HAP-1 (cell line): ENCODE measurements at regions not wholly inside any gene's neighbourhood (a gene's known extent, or its start where the extent isn't known, plus 50 kb on each side); places are given as distances from the start of the nearest gene placed in this dataset.

Experiments
- DNase-seq, 2 experiments: peaks; one replicate each; pipeline ENCODE4 v3.0.0-alpha.2; 2016 to 2020; ENCODE audit warnings: low spot score in 2 of 2
- H3K27me3 ChIP-seq: fragments of 250-450 bp; sonication (Bioruptor Pico); 2 replicates; pipeline ENCODE4 v1.5.1; 2020; ENCODE audit warnings: low read depth, mild to moderate bottlenecking, moderate library complexity
- H3K36me3 ChIP-seq: fragments of 250-450 bp; sonication (Bioruptor Pico); replicated peaks from 2 replicates; pipeline ENCODE4 v1.5.1; 2020; ENCODE audit warnings: mild to moderate bottlenecking
- H3K4me1 ChIP-seq: fragments of 250-450 bp; sonication (Bioruptor Pico); 2 replicates; pipeline ENCODE4 v1.5.1; 2020; ENCODE audit warnings: mild to moderate bottlenecking
- H3K4me3 ChIP-seq: fragments of 250-450 bp; sonication (Bioruptor Pico); 2 replicates; pipeline ENCODE4 v1.5.1; 2020; ENCODE audit warnings: mild to moderate bottlenecking, moderate library complexity
- H3K9me3 ChIP-seq: fragments of 250-450 bp; sonication (Bioruptor Pico); 2 replicates; pipeline ENCODE4 v1.5.1; 2020; ENCODE audit warnings: mild to moderate bottlenecking, moderate library complexity
- in situ Hi-C: fragments of 300-500 bp; cut with MboI; formaldehyde crosslinking; loops from 3 replicates; pipeline ENCODE4 v1.14.3; 2020; ENCODE audit warnings: low sequenced_read_pairs, inconsistent platforms, mixed read lengths

DNA sequence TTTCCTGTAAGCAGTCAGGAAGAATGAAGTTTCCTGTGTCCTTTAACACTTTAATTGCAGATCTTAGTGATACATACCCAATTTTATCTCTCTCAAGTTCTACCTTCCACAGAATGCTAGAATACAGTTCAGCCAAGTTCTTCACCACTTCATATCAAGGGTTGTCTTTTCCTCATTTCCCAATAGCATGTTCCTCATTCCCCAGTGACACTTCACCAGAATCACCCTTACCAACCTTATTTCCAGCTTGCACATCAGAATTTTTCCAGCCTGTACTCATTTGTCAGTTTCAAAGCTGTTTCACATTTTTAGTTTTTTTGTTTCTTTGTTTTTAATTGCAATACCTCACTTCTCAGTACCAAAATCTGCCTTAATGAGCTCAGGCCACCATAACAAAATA, 126.1 kb downstream of the ESM1 start:
- Histone ChIP-seq H3K9me3 (no peaks in the 10 kb centered on the region), H3K27me3 (no peaks in the 10 kb centered on the region), H3K4me3 (no peak overlapping the region), H3K4me1 (no peaks in the 10 kb centered on the region), H3K36me3 (no peaks in the 10 kb centered on the region)
- in situ Hi-C loops: loop anchor here (25.0 kb wide), 1 partner anchor 597 kb away; no protein-coding TSS in a partner anchor
- DNase-seq: no peak

DNA sequence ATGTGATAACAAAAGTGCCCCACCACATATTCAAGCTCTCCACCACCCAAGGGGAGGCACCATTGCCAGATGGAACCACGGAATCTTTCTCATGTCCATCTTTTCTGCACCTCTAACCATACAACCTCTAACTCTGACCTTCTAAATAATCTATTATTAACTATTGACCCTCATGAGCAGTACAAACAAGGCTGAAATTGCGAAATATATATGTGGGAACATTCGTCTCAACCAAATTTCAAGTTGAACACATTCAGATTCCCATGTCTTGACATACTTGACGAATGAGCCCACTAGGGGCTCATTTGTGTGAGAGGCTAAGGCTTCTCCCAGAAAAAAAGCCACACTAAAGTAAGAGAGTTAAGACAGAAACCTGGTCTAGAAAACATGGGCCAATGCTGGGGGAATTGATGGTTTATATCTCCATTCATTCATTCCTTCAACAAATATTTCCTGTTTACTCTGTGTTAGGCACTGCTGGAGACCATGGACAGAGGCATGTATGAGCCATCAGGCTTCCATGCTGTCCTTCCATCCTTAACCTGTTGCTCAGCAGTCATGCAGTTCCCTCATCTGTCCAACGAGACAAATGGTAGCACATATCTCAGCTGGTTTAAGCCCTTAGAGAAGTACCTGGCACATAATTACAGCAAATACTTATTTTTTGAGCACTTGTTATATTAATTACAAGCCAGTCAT, 130.4 kb downstream of the ESM1 start:
- Histone ChIP-seq H3K4me3 (no peak overlapping the region), H3K9me3 (no peaks in the 10 kb centered on the region), H3K27me3 (no peaks in the 10 kb centered on the region), H3K4me1 (no peaks in the 10 kb centered on the region), H3K36me3 (no peaks in the 10 kb centered on the region)
- DNase-seq: no peak
- in situ Hi-C loops: loop anchor here (25.0 kb wide), 1 partner anchor 593 kb away; no protein-coding TSS in a partner anchor

DNA sequence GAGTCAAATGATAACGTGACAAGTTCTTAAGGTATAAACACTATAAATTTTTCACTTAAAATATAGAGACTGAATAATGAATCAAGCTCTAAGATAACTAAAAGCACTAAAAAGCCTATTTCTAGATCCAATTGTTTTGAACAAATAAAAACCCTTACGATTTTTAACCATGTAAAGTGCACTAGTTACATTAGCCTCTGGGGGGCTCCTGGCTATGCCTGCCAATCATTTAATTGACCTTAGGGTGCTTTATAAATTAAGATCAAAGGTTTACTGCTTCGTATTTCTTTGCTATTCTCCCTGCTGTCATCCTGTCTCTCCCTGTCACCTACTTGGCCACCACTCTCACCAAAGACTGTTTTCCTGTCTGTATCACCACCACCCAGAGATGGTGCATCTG, 133.4 kb downstream of the ESM1 start:
- DNase-seq: no peak
- Histone ChIP-seq H3K9me3 (no peaks in the 10 kb centered on the region), H3K36me3 (no peaks in the 10 kb centered on the region), H3K4me3 (no peak overlapping the region), H3K27me3 (no peaks in the 10 kb centered on the region), H3K4me1 (no peaks in the 10 kb centered on the region)
- in situ Hi-C loops: loop anchor here (25.0 kb wide), 1 partner anchor 590 kb away; no protein-coding TSS in a partner anchor

DNA sequence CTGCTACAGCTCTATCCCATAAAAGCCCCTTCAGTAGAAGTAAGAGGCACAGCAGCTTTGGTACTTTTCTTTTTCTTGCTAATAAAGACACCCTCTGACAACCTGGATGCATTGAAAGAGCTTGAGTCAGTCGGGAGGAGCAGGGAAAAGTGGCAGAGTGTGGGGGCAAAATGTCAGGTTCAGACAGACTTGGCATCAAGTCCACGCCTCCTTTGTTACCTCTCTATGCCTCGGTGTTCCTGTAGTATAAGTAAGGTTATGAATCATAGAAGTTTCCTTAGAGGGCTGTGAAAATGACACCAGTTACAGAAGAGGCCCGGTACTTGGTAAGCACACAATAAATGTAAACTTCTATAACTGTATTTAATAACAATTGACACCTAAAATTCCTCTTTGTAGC, 133.9 kb downstream of the ESM1 start:
- Histone ChIP-seq H3K4me3 (no peak overlapping the region), H3K36me3 (no peaks in the 10 kb centered on the region), H3K4me1 (no peaks in the 10 kb centered on the region), H3K9me3 (no peaks in the 10 kb centered on the region), H3K27me3 (no peaks in the 10 kb centered on the region)
- DNase-seq: no peak
- in situ Hi-C loops: loop anchor here (25.0 kb wide), 1 partner anchor 589 kb away; no protein-coding TSS in a partner anchor

DNA sequence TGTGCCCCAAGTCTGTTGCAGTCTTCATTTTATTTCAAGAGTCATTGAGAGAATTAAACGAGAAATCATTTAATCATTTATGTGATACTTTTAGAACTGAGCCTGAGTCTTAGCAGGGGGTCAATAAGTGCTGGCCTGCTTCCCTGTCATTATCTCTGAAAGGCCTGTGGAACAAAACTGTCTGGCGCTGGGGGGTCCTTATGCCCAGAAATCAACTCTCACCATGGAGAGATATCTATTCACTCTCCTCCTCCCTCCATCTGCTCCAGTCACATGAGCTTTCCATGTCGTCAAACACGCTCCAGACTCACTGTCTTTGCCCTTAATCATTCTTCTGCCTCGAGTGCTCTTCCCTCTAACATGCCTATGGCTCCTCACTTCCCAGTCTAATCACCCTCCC, 136.8 kb downstream of the ESM1 start:
- Histone ChIP-seq H3K36me3 (no peaks in the 10 kb centered on the region), H3K4me3 (no peak overlapping the region), H3K27me3 (no peaks in the 10 kb centered on the region), H3K9me3 (no peaks in the 10 kb centered on the region), H3K4me1 (no peaks in the 10 kb centered on the region)
- no peak for DNase-seq
- in situ Hi-C loops: no loop called here

DNA sequence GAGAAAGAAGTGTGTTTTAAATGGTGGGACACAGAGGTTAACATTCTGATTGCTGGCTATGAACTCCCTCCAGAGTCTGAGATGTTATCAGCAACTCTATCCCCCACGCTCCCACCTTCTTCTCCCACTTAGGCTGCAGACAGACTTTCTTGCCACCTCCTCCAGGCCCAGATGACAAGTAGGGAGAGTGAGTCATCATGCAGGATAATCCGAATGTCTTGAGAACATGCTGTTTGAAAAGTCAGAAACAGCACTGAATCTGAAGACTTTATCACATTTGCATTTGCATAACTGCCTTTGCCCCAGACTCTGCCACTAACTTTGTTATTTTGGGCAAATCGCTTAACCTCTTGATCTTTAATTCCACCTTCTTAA, 139.8 kb downstream of the ESM1 start:
- no peak overlapping the region for H3K4me3 ChIP-seq
- H3K36me3 ChIP-seq: no peaks in the 10 kb centered on the region
- DNase-seq: no peak
- in situ Hi-C loops: no loop called here
- H3K4me1 ChIP-seq: no peaks in the 10 kb centered on the region
- H3K9me3 ChIP-seq: no peaks in the 10 kb centered on the region
- no peaks in the 10 kb centered on the region for H3K27me3 ChIP-seq

DNA sequence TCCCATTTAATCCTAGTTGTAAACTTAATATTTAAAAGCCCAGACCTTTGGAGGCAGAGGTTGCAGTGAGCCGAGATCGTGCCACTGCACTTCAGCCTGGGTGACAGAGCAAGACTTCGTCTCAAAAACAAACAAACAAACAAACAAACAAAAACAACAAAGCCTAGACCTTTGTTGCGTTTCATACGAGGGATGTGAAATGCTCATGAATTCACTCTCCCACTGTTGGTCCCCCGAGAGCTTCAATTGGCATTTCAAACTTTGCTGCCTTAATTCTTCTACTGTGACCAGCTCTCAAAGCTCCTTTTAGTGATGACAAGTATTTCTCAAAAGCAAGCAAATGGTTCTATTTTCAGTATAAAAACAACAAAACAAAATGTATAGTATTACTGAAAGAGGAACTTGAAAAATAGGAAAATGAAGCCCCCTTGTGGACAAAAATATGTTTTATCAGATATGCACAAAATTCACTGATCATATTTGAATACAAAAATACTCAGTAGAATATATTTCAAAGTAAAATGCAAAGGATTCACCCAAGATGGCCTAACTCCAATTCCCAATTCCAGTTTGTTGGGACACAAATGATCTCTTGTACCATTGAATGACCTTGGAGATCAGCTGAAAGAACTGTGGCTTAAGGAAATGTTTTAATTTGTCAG, 140.4 kb downstream of the ESM1 start:
- in situ Hi-C loops: no loop called here

DNA sequence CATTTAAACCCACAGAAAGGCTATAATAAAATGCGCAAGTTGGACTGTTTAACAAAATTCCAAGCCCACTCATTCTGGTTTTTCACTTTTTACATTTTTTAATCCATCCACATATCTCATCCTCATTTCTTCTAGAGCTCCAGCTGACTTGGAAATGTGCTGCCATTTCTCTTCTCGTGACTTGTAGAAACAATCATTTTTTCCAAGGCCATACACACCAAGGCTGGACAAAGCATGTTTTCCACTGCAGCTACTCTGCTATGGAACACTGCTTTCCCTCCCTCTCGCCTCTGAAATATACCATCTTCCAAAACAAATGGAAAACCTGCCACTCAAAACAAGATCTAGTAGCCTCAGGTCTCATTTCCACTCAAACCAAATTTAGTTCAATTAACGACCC, 141.1 kb downstream of the ESM1 start:
- no peaks in the 10 kb centered on the region for H3K9me3 ChIP-seq
- in situ Hi-C loops: no loop called here
- no peak overlapping the region for H3K4me3 ChIP-seq
- no peaks in the 10 kb centered on the region for H3K36me3 ChIP-seq
- DNase-seq: no peak
- no peaks in the 10 kb centered on the region for H3K4me1 ChIP-seq
- H3K27me3 ChIP-seq: no peaks in the 10 kb centered on the region

More for the DNA sequence above, 140.4 kb downstream of the ESM1 start:
- DNase-seq: peak in 1 of 2 experiments; percentile 6
- Histone ChIP-seq H3K4me3 (no peak overlapping the region), H3K36me3 (no peaks in the 10 kb centered on the region), H3K4me1 (no peaks in the 10 kb centered on the region), H3K27me3 (no peaks in the 10 kb centered on the region), H3K9me3 (no peaks in the 10 kb centered on the region)

DNA sequence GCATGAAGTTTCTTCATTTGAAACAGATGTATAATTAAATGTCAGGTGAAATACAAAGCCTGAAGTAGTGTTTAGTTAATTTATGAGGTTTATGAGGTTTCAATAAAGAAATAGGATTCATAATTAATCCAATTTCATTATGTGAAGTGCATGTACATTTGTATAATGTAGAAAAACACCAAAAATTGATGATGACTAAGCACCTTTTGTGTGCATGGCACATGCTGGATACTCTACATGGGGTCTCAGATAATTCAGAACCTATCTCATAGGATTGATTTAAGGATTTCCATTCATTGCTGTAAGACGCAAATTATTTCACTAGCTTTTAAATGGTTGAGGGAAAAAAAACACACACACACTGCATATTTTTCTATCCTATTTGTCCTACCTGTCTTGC, 143.9 kb downstream of the ESM1 start:
- no peaks in the 10 kb centered on the region for H3K4me1 ChIP-seq
- in situ Hi-C loops: no loop called here
- H3K9me3 ChIP-seq: no peaks in the 10 kb centered on the region
- DNase-seq: no peak
- no peaks in the 10 kb centered on the region for H3K27me3 ChIP-seq
- H3K36me3 ChIP-seq: no peaks in the 10 kb centered on the region
- H3K4me3 ChIP-seq: no peak overlapping the region

DNA sequence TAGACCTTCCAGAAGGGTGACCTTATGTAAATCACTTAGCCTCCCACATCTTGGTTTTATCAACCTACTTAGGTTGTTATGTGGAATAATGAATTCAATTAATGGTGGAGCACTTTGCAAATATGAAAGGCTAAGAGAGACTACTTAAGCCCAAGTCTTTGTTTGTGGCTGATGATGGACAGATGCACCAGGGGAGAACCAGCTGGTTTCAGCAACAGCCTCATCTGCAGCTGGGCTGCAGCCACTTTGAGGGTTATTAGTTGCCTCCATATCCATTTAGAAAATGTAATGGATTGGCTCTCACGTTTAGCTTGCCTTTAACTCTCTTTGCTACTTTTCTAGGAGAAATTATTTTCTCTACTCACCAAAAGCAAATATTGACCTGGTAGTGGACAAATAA, 146.6 kb downstream of the ESM1 start:
- H3K36me3 ChIP-seq: no peaks in the 10 kb centered on the region
- in situ Hi-C loops: no loop called here
- H3K9me3 ChIP-seq: no peaks in the 10 kb centered on the region
- H3K4me3 ChIP-seq: no peak overlapping the region
- no peaks in the 10 kb centered on the region for H3K4me1 ChIP-seq
- H3K27me3 ChIP-seq: no peaks in the 10 kb centered on the region
- DNase-seq: no peak

DNA sequence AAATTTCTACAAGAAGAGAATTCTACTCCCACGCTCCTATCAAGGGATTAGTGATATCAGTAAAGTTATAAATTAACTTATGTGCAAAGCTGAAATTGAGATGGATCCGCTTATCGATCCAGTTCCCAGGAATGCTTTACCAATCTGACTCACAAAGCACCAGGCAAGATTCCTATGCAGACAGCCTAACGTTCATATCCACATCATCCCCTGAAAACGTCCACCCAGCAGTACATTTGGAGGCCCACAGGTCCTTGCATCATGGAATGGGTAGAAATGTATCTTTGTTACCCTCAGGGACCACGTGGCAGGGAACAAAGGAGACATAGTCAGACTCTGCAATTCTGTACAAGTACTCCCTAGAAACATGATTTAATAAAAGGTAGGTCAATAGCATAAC, 147.4 kb downstream of the ESM1 start:
- no peaks in the 10 kb centered on the region for H3K27me3 ChIP-seq
- DNase-seq: no peak
- in situ Hi-C loops: no loop called here
- H3K4me1 ChIP-seq: no peaks in the 10 kb centered on the region
- H3K36me3 ChIP-seq: no peaks in the 10 kb centered on the region
- no peaks in the 10 kb centered on the region for H3K9me3 ChIP-seq
- no peak overlapping the region for H3K4me3 ChIP-seq

DNA sequence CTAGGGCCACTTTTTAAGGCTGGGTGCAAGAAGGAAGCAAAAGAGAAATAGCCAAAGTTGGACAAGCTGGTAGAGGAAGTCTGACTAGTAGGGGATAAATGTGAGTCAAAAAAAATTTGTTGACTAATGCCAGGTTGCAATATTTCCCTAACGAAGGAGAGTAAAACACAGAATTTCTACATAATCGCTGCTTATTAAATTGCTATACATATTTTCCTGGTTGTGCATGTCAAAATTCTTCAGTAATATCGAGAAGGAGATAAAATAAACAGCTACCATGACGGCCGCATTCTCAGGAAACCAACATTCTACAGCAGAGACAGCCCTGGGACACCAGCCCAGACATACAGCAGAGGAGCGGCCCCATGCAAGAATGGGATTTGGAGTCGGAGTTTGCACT, 148.3 kb downstream of the ESM1 start:
- Histone ChIP-seq H3K27me3 (no peaks in the 10 kb centered on the region), H3K4me3 (no peak overlapping the region), H3K9me3 (no peaks in the 10 kb centered on the region), H3K36me3 (no peaks in the 10 kb centered on the region), H3K4me1 (no peaks in the 10 kb centered on the region)
- no peak for DNase-seq
- in situ Hi-C loops: no loop called here

DNA sequence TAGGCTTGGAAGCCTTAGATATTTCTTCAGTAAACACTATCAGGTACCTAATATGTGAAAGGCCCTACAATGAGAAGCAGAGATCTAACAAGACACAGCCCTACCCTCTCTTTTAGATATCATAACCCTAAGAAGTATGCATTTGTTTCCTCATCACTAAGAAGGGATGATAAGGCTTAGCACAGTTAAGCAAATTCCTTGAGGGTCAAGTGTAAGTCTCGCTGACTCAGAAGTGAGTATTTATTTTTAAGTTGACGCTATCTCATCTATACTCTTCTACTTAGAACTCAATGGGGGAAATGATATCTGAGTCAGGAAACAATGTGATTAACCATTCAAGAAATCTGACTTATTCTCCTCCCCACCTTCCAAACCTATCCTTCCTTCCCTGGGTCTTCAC, 149.7 kb downstream of the ESM1 start:
- H3K27me3 ChIP-seq: no peaks in the 10 kb centered on the region
- H3K9me3 ChIP-seq: no peaks in the 10 kb centered on the region
- H3K4me3 ChIP-seq: no peak overlapping the region
- no peak for DNase-seq
- H3K4me1 ChIP-seq: no peaks in the 10 kb centered on the region
- no peaks in the 10 kb centered on the region for H3K36me3 ChIP-seq
- in situ Hi-C loops: no loop called here

DNA sequence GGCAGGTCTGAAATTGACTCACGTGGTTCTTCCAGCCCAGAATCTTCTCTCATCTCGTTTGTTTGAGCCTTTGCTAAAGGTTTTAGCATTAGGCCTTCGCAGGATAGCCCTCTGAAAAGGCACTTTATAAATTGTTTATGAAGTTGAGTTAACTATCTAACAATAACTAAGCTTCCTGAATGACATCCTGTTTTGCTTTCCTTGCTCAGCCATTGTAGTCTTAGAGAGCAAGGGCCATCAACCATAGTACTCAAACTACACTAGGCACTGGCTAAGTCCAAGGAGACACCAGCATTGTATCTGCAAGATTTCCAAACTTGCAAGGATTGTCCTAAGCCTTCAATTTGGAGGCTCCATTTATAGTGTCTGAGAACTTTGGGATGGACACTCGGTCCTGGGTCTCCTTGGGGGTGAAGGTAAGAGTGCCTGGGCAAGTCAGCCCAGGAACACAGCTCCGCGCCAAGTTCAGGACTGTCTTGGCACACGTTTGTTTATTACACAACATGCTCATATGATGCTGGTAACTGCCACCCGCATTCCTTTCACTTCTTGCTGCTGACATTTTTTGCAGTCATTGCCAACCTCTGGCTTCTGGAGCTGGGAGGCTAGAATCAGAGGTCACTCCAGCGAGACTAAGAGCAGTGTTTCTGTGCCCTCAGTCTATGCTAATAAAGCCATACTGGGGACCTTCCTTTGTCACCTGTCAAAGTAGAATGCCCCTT, 151.1 kb downstream of the ESM1 start:
- H3K27me3 ChIP-seq: no peaks in the 10 kb centered on the region
- no peak for DNase-seq
- H3K36me3 ChIP-seq: no peaks in the 10 kb centered on the region
- in situ Hi-C loops: no loop called here
- H3K4me3 ChIP-seq: no peak overlapping the region
- H3K4me1 ChIP-seq: no peaks in the 10 kb centered on the region
- H3K9me3 ChIP-seq: no peaks in the 10 kb centered on the region
